Smooth muscle cell (in vitro differentiated cells): ENCODE measurements at regions not wholly inside any gene's neighbourhood (a gene's known extent, or its start where the extent isn't known, plus 50 kb on each side); places are given as distances from the start of the nearest gene placed in this dataset.

ENCODE experiments used
- DNase-seq: peaks from one replicate; lab custom pipeline; 2025; ENCODE audit not compliant: unreplicated experiment; lab: John Stamatoyannopoulos, UW
- H2AFZ ChIP-seq: fragments of 200-600 bp; sonication (generic); 2 replicates; pipeline ENCODE4 v1.6.0; 2016; ENCODE audit warnings: antibody characterized with exemption, low read depth, mild to moderate bottlenecking
- H3F3A ChIP-seq: fragments of 200-600 bp; sonication (generic); 2 replicates; pipeline ENCODE4 v1.6.0; 2017; ENCODE audit warnings: antibody characterized with exemption, low read depth
- H3K27ac ChIP-seq: fragments of 200-600 bp; sonication (generic); 2 replicates; pipeline ENCODE4 v1.5.1; 2016; ENCODE audit warnings: low read depth, mild to moderate bottlenecking
- H3K27me3 ChIP-seq: fragments of 200-600 bp; sonication (generic); 2 replicates; pipeline ENCODE4 v1.6.1; 2016; ENCODE audit warnings: low read depth, mild to moderate bottlenecking
- H3K36me3 ChIP-seq: fragments of 200-600 bp; sonication (generic); 2 replicates; pipeline ENCODE4 v1.5.1; 2016; ENCODE audit warnings: low read depth
- H3K4me1 ChIP-seq: fragments of 200-600 bp; sonication (generic); 2 replicates; pipeline ENCODE4 v1.5.1; 2016; ENCODE audit warnings: low read depth
- H3K4me2 ChIP-seq: fragments of 200-600 bp; sonication (generic); 2 replicates; pipeline ENCODE4 v1.6.0; 2016; ENCODE audit warnings: mild to moderate bottlenecking
- H3K4me3 ChIP-seq: fragments of 200-600 bp; sonication (generic); 2 replicates; pipeline ENCODE4 v1.5.1; 2016; ENCODE audit warnings: mild to moderate bottlenecking
- H3K79me2 ChIP-seq: fragments of 200-600 bp; sonication (generic); 2 replicates; pipeline ENCODE4 v1.6.0; 2016; ENCODE audit warnings: low read depth, mild to moderate bottlenecking
- H3K9ac ChIP-seq: fragments of 200-600 bp; sonication (generic); 2 replicates; pipeline ENCODE4 v1.6.0; 2016; ENCODE audit warnings: low read depth
- H3K9me3 ChIP-seq: fragments of 200-600 bp; sonication (generic); replicated peaks from 2 replicates; pipeline ENCODE4 v1.5.1; 2016; ENCODE audit warnings: low read depth
- H4K20me1 ChIP-seq: fragments of 200-600 bp; sonication (generic); 2 replicates; pipeline ENCODE4 v1.6.0; 2016; ENCODE audit warnings: low read depth
- WGBS: methylation state at CpG from one replicate; pipeline ENCODE4 v1.1.7; 2016; ENCODE audit warnings: low lambda C conversion rate; 5-methylcytosine and 5-hydroxymethylcytosine counted together
- TF ChIP-seq, protein P1 (sequence below): fragments of 200-600 bp; sonication (generic); IDR thresholded peaks from 2 replicates; pipeline ENCODE4 v1.5.1; 2017; ENCODE audit warnings: borderline replicate concordance, mild to moderate bottlenecking, antibody characterized with exemption; ENCODE audit not compliant: insufficient read depth, poor library complexity, severe bottlenecking

GRCh38 chr11:45435706-45436105, 149.6 kb upstream of the SYT13 start:
- H3K27me3 ChIP-seq = peaks cover 29% of the 10 kb centered on the region
- TF ChIP-seq, protein P1, sequence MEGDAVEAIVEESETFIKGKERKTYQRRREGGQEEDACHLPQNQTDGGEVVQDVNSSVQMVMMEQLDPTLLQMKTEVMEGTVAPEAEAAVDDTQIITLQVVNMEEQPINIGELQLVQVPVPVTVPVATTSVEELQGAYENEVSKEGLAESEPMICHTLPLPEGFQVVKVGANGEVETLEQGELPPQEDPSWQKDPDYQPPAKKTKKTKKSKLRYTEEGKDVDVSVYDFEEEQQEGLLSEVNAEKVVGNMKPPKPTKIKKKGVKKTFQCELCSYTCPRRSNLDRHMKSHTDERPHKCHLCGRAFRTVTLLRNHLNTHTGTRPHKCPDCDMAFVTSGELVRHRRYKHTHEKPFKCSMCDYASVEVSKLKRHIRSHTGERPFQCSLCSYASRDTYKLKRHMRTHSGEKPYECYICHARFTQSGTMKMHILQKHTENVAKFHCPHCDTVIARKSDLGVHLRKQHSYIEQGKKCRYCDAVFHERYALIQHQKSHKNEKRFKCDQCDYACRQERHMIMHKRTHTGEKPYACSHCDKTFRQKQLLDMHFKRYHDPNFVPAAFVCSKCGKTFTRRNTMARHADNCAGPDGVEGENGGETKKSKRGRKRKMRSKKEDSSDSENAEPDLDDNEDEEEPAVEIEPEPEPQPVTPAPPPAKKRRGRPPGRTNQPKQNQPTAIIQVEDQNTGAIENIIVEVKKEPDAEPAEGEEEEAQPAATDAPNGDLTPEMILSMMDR = no peak
- no peak overlapping the region for H3K9ac ChIP-seq
- 82% methylated on average over 3 of the region's 3 CpGs for WGBS
- H3K4me3 ChIP-seq = no peak overlapping the region
- no peak for DNase-seq
- no peaks in the 10 kb centered on the region for H3F3A ChIP-seq
- no peak overlapping the region for H3K4me2 ChIP-seq
- H3K36me3 ChIP-seq = no peaks in the 10 kb centered on the region
- H3K79me2 ChIP-seq = no peaks in the 10 kb centered on the region
- no peak overlapping the region for H3K27ac ChIP-seq
- peaks cover 5% of the 10 kb centered on the region for H3K9me3 ChIP-seq
- no peaks in the 10 kb centered on the region for H4K20me1 ChIP-seq
- no peak overlapping the region for H2AFZ ChIP-seq
- H3K4me1 ChIP-seq = no peaks in the 10 kb centered on the region

- Histone ChIP-seq H3K36me3 (no peaks in the 10 kb centered on the region), H3K27me3 (peaks cover 41% of the 10 kb centered on the region), H3F3A (no peaks in the 10 kb centered on the region), H3K79me2 (no peaks in the 10 kb centered on the region), H3K9ac (no peak overlapping the region), H3K9me3 (no peaks in the 10 kb centered on the region), H3K4me1 (no peaks in the 10 kb centered on the region), H3K27ac (no peak overlapping the region), H3K4me3 (no peak overlapping the region), H4K20me1 (no peaks in the 10 kb centered on the region), H2AFZ (no peak overlapping the region), H3K4me2 (no peak overlapping the region)
- TF ChIP-seq, protein P1 = no peak
- no peak for DNase-seq
- 94% methylated on average over 6 of the region's 6 CpGs for WGBS
These were observed 146.8 kb upstream of the SYT13 start for GRCh38 chr11:45432910-45433309.

DNA sequence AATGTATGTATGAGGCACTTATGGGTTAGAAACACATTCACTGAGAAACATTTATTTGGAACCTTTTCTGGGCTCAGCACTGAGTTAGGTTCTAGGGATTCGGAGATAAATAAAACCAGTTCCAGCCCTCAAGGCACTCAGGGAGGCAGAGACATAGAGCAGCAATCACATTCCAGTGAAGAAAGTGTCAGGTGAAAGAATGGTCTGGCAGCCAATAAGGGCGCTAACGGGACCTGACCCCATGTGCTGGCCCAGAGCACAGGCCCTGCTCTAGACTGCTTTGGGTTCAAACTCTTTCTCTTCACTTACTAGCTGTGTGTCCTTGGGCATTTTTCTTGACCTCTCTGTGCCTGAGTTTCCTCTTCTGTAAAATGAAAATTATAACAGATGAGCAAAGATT, 146.0 kb upstream of the SYT13 start:
- Histone ChIP-seq H3K36me3 (no peaks in the 10 kb centered on the region), H2AFZ (no peak overlapping the region), H3K4me2 (no peak overlapping the region), H3K27ac (no peak overlapping the region), H3K9ac (no peak overlapping the region), H3K9me3 (no peaks in the 10 kb centered on the region), H3K79me2 (no peaks in the 10 kb centered on the region), H3K4me3 (no peak overlapping the region), H3F3A (no peaks in the 10 kb centered on the region), H3K4me1 (no peaks in the 10 kb centered on the region), H4K20me1 (no peaks in the 10 kb centered on the region), H3K27me3 (peaks cover 41% of the 10 kb centered on the region)
- no peak for DNase-seq
- TF ChIP-seq, protein P1 = no peak
- WGBS = 72% methylated on average over 3 of the region's 3 CpGs
